DMS53 (cell line): ENCODE measurements at regions not wholly inside any gene's neighbourhood (a gene's known extent, or its start where the extent isn't known, plus 50 kb on each side); places are given as distances from the start of the nearest gene placed in this dataset.

Experiments used
- DNase-seq: peaks from one replicate; lab custom pipeline; 2025; lab: John Stamatoyannopoulos, UW

- no peak for DNase-seq
Measured at GRCh38 chr1:222288053-222288452, 259.9 kb downstream of the HHIPL2 start.

- DNase-seq = no peak
Measured at GRCh38 chr1:222286011-222286410, 261.9 kb downstream of the HHIPL2 start.

- no peak for DNase-seq
Measured at GRCh38 chr1:222285526-222285925, 262.4 kb downstream of the HHIPL2 start.

- DNase-seq = no peak
Measured at GRCh38 chr1:222284466-222284865, 263.4 kb downstream of the HHIPL2 start.

- no peak for DNase-seq
Measured at GRCh38 chr1:222283147-222283768, 264.6 kb downstream of the HHIPL2 start.

- no peak for DNase-seq
Measured at GRCh38 chr1:222279591-222279990, 268.3 kb downstream of the HHIPL2 start.

- no peak for DNase-seq
Measured at GRCh38 chr1:222278501-222278900, 269.4 kb downstream of the HHIPL2 start.

GRCh38 chr1:222275729-222276465 lies 272.0 kb downstream of the HHIPL2 start:
- no peak for DNase-seq

GRCh38 chr1:222275001-222275728 lies 272.7 kb downstream of the HHIPL2 start:
- no peak for DNase-seq

- DNase-seq = no peak
Measured at GRCh38 chr1:222266223-222267196, 281.4 kb downstream of the HHIPL2 start.

GRCh38 chr1:222263791-222264190 lies 284.1 kb downstream of the HHIPL2 start:
- peak; percentile 19 for DNase-seq

- DNase-seq = no peak
Measured at GRCh38 chr1:222257027-222257426, 290.9 kb downstream of the HHIPL2 start.

- DNase-seq = no peak
Measured at GRCh38 chr1:222256058-222256457, 291.8 kb downstream of the HHIPL2 start.

- no peak for DNase-seq
Measured at GRCh38 chr1:222252788-222253187, 295.1 kb downstream of the HHIPL2 start.

GRCh38 chr1:222251847-222252246 lies 296.1 kb downstream of the HHIPL2 start:
- DNase-seq = no peak

GRCh38 chr1:222250376-222250775 lies 297.5 kb downstream of the HHIPL2 start:
- no peak for DNase-seq

- no peak for DNase-seq
Measured at GRCh38 chr1:222247811-222248310, 300.0 kb downstream of the HHIPL2 start.

GRCh38 chr1:222247081-222247480 lies 300.8 kb downstream of the HHIPL2 start:
- DNase-seq = no peak

GRCh38 chr1:222243902-222244301 lies 304.0 kb downstream of the HHIPL2 start:
- peak; percentile 89 for DNase-seq

- DNase-seq = no peak
Measured at GRCh38 chr1:222242492-222242891, 305.4 kb downstream of the HHIPL2 start.

GRCh38 chr1:222241410-222241809 lies 306.5 kb downstream of the HHIPL2 start:
- no peak for DNase-seq
